NCI-H2029 treated with DMSO at 0.1 percent for 48 hours (cell line): ENCODE measurements at regions not wholly inside any gene's neighbourhood (a gene's known extent, or its start where the extent isn't known, plus 50 kb on each side); places are given as distances from the start of the nearest gene placed in this dataset.
"Not testable (repeated sequence)": the region's sequence is repeated elsewhere in the genome, so short reads cannot be mapped to it uniquely, and the experiment has no call there.

ENCODE experiments used
- DNase-seq: peaks from one replicate; lab custom pipeline; 2025; lab: John Stamatoyannopoulos, UW

DNA sequence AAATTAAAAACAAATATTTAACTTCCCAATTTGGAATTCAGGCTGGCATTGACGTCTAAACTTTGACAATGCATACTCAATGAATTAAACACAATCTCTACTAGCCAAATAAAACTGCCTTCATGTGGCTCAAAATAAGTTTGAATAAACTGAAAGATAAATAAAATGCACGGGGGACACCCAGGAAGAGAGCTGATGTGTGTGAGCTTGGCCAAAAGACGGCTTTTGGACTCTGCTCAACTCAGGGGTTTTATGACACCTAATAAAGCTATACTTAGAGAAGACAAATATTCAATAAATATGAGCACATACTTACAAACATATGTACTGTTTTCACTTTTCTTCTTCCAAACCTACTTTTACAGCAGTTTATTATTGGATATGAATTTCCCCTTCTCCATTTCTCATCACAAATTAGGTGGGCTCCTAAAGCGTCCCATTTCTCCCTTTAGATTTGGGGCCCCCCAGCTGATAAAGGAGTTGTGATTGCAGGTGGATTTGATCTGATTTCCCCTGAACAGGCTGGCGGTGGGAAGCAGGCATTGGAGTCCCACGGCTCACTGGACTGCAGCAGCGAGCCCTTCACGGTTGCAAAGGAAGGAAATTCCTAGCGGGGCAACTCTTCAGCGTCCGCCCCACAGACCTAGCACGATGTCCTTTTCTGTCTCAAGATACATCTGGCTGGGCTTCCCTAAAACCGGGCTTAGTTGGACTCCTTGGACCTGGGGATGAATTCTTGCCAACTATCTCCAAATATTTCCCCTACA is 79.6 kb downstream of the INSIG1 start:
- no peak for DNase-seq

DNA sequence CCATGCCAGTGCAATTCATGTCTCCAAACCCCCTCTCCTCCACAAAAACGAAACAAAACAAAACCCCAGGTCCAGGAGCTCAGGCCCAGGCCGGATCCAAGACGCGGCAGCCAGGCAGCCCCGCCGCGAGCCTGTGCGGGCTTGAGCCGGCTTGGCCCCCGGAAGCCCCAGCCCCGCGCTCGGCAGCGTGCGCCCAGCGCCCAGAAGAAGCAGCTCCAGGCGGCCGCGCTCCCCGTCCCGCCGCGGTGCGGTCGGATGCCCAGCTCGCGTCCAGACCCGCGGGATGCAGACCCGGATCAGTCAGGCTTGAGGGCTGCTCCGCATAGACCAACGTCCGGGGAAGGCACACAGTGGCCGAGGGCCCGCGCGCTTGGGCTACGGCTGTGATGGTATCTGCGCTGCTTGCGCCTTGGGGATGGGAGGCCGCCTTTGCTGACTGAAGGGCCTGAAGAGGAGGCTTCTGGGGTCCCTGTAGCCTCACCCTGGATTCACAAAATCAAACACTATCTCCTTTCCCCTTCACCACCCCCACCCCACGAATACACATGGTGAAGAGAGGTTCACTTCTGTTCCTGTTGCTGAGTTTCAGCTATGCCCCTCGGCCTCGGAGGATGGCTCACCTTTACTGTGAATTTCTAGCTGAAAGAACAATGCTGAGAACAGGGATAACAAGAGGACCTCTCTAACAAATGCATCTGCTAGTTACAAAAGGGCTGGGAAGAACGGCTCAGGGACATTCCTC is 79.9 kb upstream of the EN2 start:
- no peak for DNase-seq

DNA sequence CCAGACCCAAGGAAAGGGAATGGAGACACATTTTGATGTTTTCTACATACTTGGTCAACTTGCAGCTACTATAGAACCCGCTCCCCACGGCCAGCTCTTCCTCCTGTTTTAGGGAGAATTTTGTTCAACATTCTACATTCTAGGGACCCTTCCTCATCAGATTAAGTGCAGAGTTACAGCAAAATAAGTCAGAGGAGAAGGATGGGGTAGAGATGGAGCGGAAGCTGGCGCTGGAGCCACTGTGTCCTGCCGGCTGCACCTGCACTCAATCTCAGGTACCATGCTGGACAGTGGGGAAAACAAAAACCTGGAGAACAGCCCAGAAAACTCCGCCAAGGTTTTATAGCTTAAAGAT is 79.4 kb upstream of the EN2 start:
- DNase-seq: no peak

DNA sequence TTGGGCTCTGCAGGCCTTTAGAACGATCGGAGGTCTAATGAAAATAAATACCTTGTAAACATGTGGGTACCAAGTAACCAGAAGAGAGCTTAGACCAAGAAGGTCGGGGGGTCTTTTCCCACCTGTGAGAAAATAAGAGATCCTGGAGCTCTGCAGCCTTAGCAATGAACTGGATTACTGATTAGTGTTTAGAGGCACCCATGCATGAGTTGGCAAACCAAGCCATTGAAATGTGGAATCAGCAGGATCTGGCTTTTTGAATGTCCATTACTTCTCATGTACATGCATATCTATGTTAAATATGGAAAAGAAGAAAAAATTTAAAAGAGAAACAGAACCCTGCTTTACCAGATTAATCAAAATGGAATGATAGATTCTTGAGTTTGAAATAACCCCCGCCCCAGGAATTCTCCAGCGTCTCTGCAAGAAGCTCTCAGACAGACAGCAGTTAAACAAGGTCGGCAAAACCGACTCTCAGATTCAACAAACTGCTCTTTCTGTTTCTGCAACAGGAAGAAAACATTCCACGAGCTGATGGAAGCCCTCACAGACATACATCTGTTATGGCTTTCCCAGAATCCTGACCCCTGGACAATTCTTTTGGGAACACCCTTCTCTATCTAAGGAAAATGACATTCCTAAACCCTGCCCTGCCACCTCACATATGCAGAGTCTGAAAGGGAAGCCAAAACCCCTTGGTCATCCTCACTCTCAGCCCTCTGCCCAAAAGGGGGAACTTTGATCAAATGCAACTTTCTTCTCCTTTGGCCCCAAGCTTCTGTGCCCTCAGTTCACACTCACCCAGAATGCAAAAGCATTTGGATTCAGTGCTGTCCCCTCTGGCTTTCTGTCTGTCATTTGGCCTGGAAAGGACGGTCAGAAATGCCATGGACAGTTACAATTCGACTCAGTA is 78.7 kb upstream of the EN2 start:
- DNase-seq: no peak

DNA sequence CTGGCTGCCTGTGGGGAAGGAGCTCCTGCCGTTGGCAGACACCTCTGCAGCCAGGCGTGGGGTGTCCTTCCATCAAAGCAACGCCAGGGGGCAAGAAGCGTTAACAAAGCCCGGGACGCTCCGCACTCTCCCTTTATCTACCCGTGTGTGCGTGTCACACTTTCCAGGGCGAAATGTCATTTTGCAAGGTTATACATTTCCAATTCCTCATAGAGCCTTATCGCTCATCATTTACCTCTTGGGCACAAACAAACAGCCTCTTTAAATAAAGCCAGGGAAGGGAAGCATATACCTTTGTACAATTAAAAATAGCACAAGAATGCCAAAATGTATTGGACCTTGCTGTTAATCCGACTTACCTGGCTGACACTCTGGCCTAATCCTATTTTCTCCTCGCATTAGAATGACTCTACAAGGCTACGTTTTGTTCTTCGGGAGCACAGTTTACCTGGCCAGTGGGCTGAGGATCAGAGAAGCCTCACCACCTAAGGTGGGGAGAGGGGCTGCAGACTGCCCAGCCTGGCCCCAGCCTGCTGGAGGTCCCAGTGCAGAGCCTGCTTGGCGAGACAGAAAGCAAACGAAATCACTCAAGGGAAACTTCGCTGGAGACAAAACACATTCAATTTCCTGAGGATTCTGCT is 77.6 kb upstream of the EN2 start:
- peak; percentile 57 for DNase-seq

DNA sequence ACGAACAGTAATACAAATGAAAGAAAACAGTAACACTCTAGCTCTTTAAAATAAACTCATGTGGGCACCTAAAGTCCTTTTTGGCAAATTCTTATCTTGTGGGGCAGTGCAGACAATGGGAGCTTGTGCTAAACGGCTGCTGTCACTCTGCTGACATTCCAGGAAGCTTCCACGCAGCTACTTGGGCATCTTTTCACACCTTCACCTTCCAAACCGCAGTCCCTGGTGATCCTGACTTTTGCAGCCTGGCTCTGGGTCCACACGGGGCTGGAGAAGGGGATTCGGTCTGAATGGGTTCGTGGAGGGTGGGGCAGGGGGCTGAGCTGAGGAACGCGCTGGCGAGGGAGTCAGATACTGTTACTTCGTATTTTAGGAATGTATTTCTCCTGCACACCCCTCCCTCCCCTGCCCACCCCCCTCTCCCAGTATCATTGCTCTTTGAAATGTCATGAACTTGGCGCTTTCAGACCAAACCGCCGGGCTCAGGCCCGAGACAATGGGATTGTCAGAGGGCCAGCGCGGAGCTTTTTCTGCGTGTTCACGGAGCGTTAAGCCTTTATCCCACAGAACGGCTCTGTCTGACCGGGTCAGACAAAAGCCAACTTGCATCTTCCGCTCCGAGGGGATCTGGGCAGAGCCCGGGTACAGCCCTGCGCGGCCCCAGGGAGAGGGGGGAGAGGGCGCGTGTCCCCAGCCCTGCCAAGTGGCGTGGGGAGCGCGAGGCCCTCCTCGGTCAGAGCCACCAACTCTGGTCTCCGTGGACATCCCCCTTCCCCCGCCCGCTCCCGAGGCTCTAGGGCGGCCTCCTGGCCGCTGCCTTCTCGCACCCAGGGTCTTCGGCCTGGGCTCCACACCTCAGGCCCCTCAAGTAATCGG is 76.7 kb upstream of the EN2 start:
- no peak for DNase-seq

DNA sequence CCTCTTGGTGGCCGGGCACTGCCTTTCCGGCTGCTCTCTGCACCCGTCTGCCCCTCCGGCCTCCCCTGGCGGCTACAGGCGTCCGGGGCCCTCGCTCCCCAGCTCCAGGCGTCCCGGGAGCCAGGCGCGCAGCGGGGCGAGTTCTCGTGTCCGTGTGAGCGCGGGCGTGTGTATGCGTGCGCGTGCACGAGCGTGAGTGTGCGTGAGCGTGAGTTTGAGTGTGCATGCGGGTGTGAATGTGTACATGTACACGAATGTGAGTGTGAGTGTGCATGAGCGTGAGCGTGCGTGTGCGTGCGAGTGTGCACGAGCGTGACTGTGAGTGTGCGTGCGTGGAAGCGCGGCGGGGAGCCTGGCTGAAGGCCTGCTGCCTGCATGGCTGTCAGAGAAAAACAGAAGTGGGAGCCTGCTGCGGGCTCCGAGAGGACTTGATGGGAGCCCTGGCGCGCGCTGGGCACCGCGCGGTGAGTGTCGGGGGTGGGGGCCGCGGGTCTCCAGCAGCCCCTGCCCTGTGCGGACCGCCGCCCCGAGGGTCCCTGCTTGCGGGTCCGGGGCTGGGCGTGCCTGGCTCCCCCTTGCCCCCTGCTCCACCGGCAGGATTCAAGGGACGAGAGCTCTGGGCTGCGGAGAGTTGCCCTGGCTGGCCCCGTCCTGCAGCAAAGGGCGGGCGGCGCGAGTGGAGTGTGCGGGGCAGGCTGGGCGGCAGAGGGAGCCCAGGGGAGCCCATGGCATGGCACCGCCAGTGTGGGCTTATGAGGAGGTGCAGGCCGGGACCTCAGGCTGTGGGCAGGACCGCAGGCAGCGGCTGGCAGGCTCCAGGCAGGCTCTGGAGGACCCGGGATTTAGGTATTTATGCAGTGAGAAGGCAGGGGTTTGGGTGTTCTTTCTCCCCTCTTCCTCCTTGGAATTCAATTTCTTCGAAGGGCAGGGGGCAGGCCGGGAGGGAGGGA is 75.8 kb upstream of the EN2 start:
- DNase-seq: no peak

DNA sequence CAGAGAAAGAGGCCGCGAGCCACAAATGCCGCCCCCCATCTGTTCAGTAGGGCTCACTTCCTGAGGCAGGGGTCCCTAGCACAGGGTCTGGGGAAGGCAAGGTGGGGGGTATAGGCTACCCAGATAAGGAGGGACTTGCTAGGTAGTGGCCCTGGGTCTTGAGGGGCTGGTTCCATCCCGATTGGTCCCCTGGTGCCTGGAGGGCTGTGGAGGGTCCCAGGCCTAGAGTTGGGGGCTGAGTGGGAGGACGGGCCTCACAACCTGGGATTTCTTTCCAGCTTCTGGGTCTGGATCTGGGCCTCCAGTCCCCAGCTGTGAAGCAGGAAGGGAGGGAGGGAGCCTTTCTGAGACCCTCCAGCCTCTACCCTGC is 75.1 kb upstream of the EN2 start:
- DNase-seq: no peak

DNA sequence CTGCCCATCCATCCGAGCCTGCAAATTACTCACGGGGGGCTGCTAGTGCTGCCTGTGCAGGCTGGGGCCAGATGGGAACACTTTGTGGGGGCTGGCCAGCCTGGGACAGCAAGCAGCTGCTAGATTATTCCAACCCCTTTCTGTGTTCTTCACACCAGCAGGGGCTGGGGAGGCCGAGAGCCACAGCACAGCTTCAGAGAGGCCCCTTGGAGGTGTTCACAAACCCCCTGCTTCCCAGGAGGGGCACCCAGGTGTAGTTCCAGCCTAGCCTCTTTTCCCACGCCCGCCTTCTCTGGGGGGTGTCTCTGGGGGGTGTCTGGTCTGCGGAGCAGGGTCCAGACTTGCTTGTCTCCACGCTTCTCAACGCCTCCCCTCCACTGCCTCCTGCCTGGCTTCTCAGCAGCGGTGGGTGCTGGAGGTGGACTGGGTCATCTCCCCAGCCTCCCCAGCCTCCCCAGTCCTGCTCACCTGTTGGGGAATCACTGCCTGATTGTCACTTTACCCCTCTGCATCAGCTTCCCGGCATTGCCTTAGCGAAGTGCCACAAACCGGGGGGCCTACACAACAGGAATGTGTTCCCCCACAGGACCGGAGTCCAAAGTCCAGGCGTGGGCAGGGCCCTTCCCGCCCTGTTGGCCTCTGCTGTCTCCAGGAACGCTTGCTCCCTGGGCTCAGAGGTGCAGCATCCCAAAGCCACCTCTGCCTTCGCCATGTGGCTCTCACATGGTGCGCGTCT is 74.0 kb upstream of the EN2 start:
- DNase-seq: no peak

DNA sequence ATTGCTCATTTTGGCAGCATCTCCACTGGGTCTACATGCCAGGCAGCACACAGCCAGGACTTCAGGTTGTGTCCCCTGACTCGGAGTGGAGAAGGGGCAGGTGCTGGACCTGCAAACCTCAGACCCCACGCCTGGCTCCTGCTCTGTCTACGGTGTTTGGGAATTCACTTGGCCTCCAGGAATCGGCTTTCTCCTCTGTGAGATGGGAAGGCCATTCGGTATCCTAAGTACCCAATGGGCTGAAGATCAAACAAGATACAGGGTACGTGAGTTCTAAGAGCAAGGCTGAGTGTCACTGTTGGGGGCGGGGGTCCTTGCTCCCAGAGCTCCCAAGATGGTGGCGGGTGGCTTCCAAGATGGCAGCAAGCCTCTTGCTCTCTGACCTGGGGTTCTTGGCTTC is 73.2 kb upstream of the EN2 start:
- no peak for DNase-seq

DNA sequence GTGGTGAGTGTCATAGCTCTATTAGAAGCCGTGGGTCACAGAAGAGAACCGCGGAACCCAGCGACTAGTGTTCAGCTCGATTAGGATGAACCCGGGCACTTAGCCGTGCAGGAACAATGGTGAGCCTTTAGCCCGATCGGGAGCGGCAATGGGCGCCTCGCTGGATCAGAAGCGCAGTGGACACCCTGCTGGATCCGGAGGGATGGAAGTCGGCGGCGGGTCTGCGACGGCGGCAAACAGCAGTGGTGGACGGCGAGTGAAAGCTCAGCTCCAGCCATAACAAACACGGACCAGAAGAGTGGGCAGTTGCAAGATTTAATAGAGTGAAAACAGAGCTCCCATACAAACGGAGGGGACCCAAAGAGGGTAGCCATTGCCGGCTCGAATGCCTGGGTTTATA is 72.7 kb upstream of the EN2 start:
- not testable (repeated sequence) for DNase-seq

DNA sequence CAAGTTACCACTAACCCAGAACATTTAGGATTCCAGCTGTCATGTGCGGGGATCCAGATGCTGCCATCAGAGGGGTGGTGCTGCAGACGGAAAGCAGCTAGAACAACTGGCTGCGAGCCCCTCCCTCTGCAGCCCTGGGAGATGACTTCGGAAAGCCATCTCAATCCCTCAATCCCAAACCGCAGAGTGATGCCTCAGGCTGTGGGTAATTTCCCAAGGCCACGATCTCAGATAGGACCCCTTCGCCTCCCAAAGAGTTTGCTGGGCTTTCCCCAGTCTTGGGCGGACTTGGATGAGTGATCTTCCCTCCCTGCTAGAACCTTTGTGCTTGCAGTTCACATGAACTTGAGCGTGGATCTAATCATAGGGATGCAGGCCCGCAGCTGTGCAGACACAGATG is 71.3 kb upstream of the EN2 start:
- no peak for DNase-seq

DNA sequence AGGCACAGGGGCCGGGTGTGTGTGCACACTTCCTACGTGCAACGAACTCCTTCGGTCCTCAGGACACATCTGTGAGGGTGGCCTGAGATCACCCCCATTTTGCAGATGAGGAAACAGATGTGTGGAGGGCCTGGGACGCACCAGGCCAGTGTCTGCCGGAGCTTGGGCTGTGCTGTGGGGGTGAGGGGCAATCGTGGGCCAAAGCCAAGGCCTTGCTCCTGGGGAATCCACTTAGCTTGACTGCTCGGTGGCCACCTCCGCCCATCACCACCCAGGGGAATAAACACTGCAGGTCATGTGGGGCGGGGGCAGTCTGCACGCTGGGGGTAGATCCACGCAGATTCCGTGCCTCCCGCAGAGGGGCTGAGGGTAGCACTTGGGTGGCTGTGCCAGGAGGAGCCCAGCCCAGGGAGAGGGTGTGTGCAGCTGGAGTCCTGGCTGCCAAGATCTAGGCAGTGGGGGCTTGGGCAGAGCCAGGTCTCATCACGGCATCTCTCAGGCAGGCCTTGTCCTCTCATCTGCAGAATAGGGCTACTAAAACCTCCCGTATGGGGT is 70.8 kb upstream of the EN2 start:
- no peak for DNase-seq

DNA sequence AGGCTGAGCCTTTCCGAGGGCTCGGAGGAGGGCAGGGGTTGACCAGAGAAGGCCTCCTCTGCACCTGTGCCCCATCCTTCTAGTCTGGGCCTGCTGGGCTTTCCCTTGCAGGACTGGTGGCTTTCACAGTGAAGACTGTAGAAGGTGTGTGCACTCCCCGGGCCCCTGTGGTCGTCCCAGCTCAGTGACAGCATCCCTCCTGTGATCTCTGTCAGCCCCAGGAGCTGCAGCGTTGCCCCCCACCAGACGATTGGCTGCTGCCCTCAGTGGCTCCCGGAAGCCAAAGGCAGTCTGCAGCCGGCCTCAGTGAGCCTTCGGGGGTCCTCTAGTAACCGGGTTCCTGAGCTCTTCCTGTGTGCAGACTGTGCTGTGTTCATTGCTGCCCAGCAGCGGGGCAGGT is 69.4 kb upstream of the EN2 start:
- no peak for DNase-seq

DNA sequence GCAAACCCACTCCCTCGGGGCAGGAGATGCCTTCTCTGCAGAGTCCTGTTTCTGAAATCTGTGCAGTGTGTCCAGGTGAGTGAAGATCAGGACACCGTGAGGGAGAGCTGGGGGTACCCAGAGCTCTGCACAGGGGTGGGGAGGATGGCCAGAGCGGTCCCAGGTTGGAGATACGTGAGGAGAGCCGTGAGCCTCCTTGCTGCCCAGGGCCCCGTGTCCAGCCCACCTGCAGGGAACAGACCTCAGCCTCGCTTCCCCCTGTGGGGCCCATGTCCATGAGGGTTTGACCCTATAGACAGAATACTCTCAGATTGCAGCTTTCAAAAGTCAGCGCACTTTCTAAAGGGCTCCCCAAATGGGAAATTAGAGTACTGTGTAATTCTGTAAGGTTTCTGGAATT is 66.5 kb upstream of the EN2 start:
- DNase-seq: no peak

DNA sequence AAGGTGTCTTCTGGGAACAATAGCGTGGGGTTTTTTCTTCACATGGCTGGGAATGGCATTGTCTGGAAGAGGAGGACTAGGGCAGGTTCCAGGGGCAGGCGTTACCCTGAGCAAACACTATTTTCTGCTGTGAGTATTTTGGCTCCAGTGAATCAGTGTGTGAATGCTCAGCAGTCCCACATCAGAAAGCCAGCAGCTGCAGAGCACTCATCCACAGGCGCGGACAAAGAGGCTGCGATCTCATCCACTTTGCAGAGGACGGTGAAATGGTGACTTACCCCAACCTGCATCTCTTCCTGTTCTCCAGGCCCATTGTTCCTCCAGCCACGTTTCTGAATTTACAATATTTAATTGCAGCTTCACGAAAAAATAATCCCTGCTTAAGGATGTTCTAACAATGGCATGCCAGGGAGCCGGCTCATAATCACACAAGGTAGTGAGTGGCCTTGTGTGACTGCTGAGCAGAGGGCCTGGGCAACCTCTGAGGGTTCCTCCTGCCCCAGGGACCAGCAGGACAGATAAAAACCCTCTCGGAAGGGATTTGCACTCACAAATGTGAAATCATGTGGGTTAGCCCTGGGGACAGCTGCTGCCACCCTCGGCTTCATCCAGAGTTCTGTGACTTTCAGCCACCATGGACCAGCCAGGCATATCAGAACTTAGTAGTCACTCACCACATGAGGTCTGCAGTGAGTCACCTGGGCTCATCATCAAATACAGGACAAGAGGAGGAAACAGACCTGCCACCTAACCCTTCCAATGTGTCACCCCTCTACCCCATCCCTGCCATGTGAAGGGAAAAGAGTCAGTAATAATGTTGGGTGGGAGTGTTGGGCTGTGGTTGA is 65.0 kb upstream of the EN2 start:
- no peak for DNase-seq

DNA sequence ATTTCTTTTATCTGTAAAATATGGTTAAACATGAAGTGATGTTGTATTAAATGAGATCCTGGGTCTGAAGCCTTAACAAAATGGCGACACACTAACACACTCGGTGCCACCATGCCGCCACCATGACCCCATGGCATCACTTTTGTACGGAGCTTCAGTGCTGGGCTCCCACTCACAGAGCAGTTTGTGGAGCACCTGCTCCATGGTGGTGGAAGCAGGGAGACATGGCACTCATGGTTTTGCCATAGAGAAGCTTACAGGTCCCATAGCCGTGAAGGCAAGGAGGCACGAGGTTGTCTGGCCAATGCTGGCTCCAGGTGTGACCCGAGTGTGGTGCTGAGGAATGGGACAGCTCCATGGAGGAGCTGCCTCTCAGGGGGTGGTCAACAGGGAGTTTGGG is 63.5 kb upstream of the EN2 start:
- no peak for DNase-seq

DNA sequence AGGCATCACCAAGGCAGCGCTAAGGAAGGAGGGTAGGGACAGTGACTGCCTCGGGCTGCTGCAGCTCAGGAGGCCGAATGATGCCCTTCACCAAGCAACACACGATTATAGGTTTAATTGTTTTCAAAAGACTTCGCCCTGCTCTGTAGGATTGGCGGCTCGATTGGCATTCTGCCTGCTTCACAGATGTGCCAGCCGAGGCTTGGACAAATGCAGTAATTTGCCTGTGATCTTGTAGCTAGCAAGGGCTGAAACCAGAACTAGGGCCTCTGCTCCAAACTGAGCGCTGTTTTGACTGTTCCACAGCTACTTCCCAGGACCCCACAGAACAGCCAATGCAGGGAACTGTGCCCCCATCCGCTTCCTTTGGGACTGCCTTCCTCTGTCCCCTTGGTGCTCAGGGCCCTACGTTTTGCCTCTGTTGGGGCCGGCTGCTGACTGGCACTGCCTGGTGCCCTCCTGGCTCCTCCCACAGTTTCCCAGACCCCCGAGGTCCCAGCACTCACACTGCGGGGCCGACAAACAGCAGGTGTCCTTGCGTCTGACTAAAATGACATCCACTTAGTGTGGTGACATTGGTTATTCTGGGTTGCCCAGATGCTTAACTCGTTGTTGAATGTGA is 62.6 kb upstream of the EN2 start:
- no peak for DNase-seq
